Spleen (tissue), 11 donors: ENCODE measurements at regions not wholly inside any gene's neighbourhood (a gene's known extent, or its start where the extent isn't known, plus 50 kb on each side); places are given as distances from the start of the nearest gene placed in this dataset.

Source experiments
- DNase-seq: peaks from one replicate; pipeline ENCODE4 v3.0.0-alpha.2; 2020
- H3K27ac ChIP-seq, 8 donors: fragments of 200-600 bp; sonication (generic) in 7 of 8; 1 replicate in 4 of 8; 2 replicates in 4 of 8; pipeline versions ENCODE4 v1.5.0 to v1.8.0; 2016 to 2021; ENCODE audit warnings: inconsistent platforms in 4 of 8, mild to moderate bottlenecking in 4 of 8, moderate library complexity in 1 of 8
- H3K27me3 ChIP-seq, 7 donors: fragments of 200-600 bp; sonication (generic) in 6 of 7; replicated peaks in 1 of 7; 1 replicate in 4 of 7; 2 replicates in 3 of 7; pipeline versions ENCODE4 v1.5.0 to v1.8.0; 2016 to 2021; ENCODE audit warnings: inconsistent platforms in 3 of 7, mild to moderate bottlenecking in 1 of 7
- H3K36me3 ChIP-seq, 6 donors: fragments of 200-600 bp; sonication (generic) in 5 of 6; 1 replicate in 4 of 6; 2 replicates in 2 of 6; pipeline versions ENCODE4 v1.5.0 to v1.8.0; 2016 to 2021; ENCODE audit warnings: inconsistent platforms in 2 of 6
- H3K4me1 ChIP-seq, 6 donors: fragments of 200-600 bp; sonication (generic) in 5 of 6; 1 replicate in 3 of 6; 2 replicates in 3 of 6; pipeline versions ENCODE4 v1.5.0 to v1.8.0; 2016 to 2021; ENCODE audit warnings: inconsistent platforms in 3 of 6
- H3K4me3 ChIP-seq, 8 donors: fragments of 200-600 bp; sonication (generic) in 7 of 8; 1 replicate in 4 of 8; 2 replicates in 4 of 8; pipeline versions ENCODE4 v1.5.0 to v1.8.0; 2016 to 2021; ENCODE audit warnings: inconsistent platforms in 4 of 8, mild to moderate bottlenecking in 4 of 8, moderate library complexity in 2 of 8
- H3K9me3 ChIP-seq, 8 donors: fragments of 200-600 bp; sonication (generic) in 7 of 8; 1 replicate in 4 of 8; 2 replicates in 4 of 8; pipeline versions ENCODE4 v1.5.0 to v1.8.0; 2016 to 2021; ENCODE audit warnings: inconsistent platforms in 4 of 8
- CTCF ChIP-seq, 11 experiments: fragments of 200-600 bp in 7 of 11; fragments of 450-650 bp in 4 of 11; sonication (generic) in 4 of 11; IDR thresholded peaks in 8 of 11; conservative IDR thresholded peaks in 3 of 11; 1 replicate in 7 of 11; 2 replicates in 4 of 11; pipeline versions ENCODE4 v1.4.0 to v1.8.0; 2016 to 2021; ENCODE audit warnings: antibody characterized with exemption in 11 of 11, inconsistent platforms in 4 of 11, mild to moderate bottlenecking in 1 of 11
- POLR2A ChIP-seq, 3 donors: fragments of 450-650 bp; IDR thresholded peaks; one replicate each; pipeline ENCODE4 v1.5.1; 2017; ENCODE audit warnings: antibody characterized with exemption in 3 of 3, mild to moderate bottlenecking in 1 of 3
- POLR2AphosphoS5 ChIP-seq, 3 donors: sonication (generic); formaldehyde crosslinking; IDR thresholded peaks; one replicate each; pipeline ENCODE4 v1.5.1; 2017; ENCODE audit warnings: antibody characterized with exemption in 3 of 3
- WGBS, 5 donors: extraction: QIAGEN DNeasy Blood & Tissue Kit in 3 of 5; methylation state at CpG; one replicate each; pipeline versions ENCODE4 v1.1.5 to v1.1.7; 2013 to 2018; 5-methylcytosine and 5-hydroxymethylcytosine counted together
- intact Hi-C: fragments of 100-400 bp; cut with DNase I; formaldehyde crosslinking; loops from one replicate; pipeline ENCODE4 v1.15.0; 2023; ENCODE audit warnings: low total_unique reads
- donor health status: healthy with polysubstance abuse.
- donor health status: DM: no; HTN: no; CAD: no; lungs with moderate emphysema.
- donor health status: DM: no; HTN: no; CAD: no.
- donor health status: Bipolar disorder and iron deficiency.
- donor health status: healthy.
- donor health status: DM: no; HTN: no; CAD: no.
- donor health status: DM: yes; HTN: yes; CAD: no.

- intact Hi-C loops: no loop called here
- H3K27ac ChIP-seq: no peak overlapping the region
- no peaks in the 10 kb centered on the region for H3K9me3 ChIP-seq
- peaks cover 0 to 11% (median 0%) of the 10 kb centered on the region in 7 donors for H3K27me3 ChIP-seq
- no peaks in the 10 kb centered on the region for H3K36me3 ChIP-seq
- H3K4me1 ChIP-seq: peaks cover 0 to 5% (median 0%) of the 10 kb centered on the region in 6 donors
- no peak for TF ChIP-seq POLR2AphosphoS5 (IDR thresholded peaks at IDR 0.05)
- no peak for TF ChIP-seq CTCF (IDR thresholded peaks at IDR 0.05 in 8 of 11, conservative IDR thresholded peaks at IDR 0.05 in 3 of 11)
- TF ChIP-seq POLR2A (IDR thresholded peaks at IDR 0.05): no peak
- no peak overlapping the region for H3K4me3 ChIP-seq
- DNase-seq: no peak
- WGBS, 5 donors: 69 to 83% (median 77%) methylated on average over 4 to 5 of the region's 5 CpGs
Measured at GRCh38 chr17:73698966-73699365, 54.7 kb upstream of the SDK2 start.

GRCh38 chr17:73701701-73702100, 57.5 kb upstream of the SDK2 start:
- Histone ChIP-seq H3K9me3 (no peaks in the 10 kb centered on the region), H3K36me3 (no peaks in the 10 kb centered on the region), H3K27me3 (peaks cover 0 to 11% (median 0%) of the 10 kb centered on the region in 7 donors), H3K27ac (no peak overlapping the region), H3K4me3 (no peak overlapping the region), H3K4me1 (no peaks in the 10 kb centered on the region)
- TF ChIP-seq POLR2A (IDR thresholded peaks at IDR 0.05): no peak
- intact Hi-C loops: no loop called here
- WGBS, 5 donors: 64 to 82% (median 73%) methylated on average over 8 of the region's 8 CpGs
- no peak for DNase-seq

- Histone ChIP-seq H3K27me3 (peaks cover 0 to 16% (median 0%) of the 10 kb centered on the region in 7 donors), H3K27ac (no peak overlapping the region), H3K4me1 (no peaks in the 10 kb centered on the region), H3K4me3 (no peak overlapping the region), H3K9me3 (peaks cover 0 to 8% (median 3%) of the 10 kb centered on the region in 8 donors), H3K36me3 (no peaks in the 10 kb centered on the region)
- WGBS, 5 donors: 74 to 93% (median 81%) methylated on average over 3 to 5 of the region's 5 CpGs
- intact Hi-C loops: no loop called here
- TF ChIP-seq POLR2AphosphoS5 (IDR thresholded peaks at IDR 0.05) (no peak), CTCF (IDR thresholded peaks at IDR 0.05 in 8 of 11, conservative IDR thresholded peaks at IDR 0.05 in 3 of 11) (no peak), POLR2A (IDR thresholded peaks at IDR 0.05) (no peak)
- DNase-seq: no peak
Measured at GRCh38 chr17:73703192-73703591, 58.9 kb upstream of the SDK2 start.

- peaks cover 0 to 15% (median 0%) of the 10 kb centered on the region in 7 donors for H3K27me3 ChIP-seq
- no peak overlapping the region for H3K27ac ChIP-seq
- WGBS, 5 donors: 66 to 92% (median 81%) methylated on average over 2 of the region's 2 CpGs
- no peaks in the 10 kb centered on the region for H3K4me1 ChIP-seq
- H3K4me3 ChIP-seq: no peak overlapping the region
- DNase-seq: no peak
- H3K36me3 ChIP-seq: no peaks in the 10 kb centered on the region
- intact Hi-C loops: no loop called here
- TF ChIP-seq POLR2AphosphoS5 (IDR thresholded peaks at IDR 0.05) (no peak), CTCF (IDR thresholded peaks at IDR 0.05 in 8 of 11, conservative IDR thresholded peaks at IDR 0.05 in 3 of 11) (no peak), POLR2A (IDR thresholded peaks at IDR 0.05) (no peak)
- peaks cover 0 to 8% (median 3%) of the 10 kb centered on the region in 8 donors for H3K9me3 ChIP-seq
Measured at GRCh38 chr17:73703917-73704316, 59.7 kb upstream of the SDK2 start.

GRCh38 chr17:73705594-73705993, 61.3 kb upstream of the SDK2 start:
- peaks cover 0 to 8% (median 3%) of the 10 kb centered on the region in 8 donors for H3K9me3 ChIP-seq
- intact Hi-C loops: no loop called here
- DNase-seq: no peak
- 54 to 78% (median 75%) methylated on average over 7 of the region's 7 CpGs for WGBS, 5 donors
- peaks cover 9 to 11% (median 10%) of the 10 kb centered on the region in 6 donors for H3K4me1 ChIP-seq
- H3K4me3 ChIP-seq: no peak overlapping the region
- TF ChIP-seq CTCF (IDR thresholded peaks at IDR 0.05 in 8 of 11, conservative IDR thresholded peaks at IDR 0.05 in 3 of 11) (no peak), POLR2AphosphoS5 (IDR thresholded peaks at IDR 0.05) (peak in 2 of 3 donors; percentile 40 to 45)
- peaks cover 0 to 17% (median 0%) of the 10 kb centered on the region in 7 donors for H3K27me3 ChIP-seq
- H3K27ac ChIP-seq: peak overlapping the region in 2 of 8 donors; percentile 0 to 14
- no peaks in the 10 kb centered on the region for H3K36me3 ChIP-seq
